ENCODE measurements at regions not wholly inside any gene's neighbourhood (a gene's known extent, or its start where the extent isn't known, plus 50 kb on each side); places are given as distances from the start of the nearest gene placed in this dataset.

DNA sequence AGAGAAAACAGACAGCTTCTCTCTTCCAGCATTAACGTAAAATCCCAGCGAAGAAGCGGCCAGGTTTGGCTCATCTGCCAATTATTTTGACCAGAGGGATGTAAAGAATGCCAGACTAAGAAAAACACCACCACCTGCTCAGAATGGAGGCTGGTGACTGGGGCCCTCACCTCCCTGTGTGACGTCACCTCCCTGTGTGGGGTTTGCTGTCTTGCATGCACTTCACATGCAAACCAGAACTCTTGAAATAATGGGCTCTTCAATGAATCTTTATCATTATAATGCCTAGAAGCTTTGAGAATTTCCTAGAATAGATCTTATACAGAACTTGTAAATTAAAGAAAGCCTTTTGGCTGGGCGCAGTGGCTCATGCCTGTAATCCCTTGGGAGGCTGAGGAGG lies 101.8 kb upstream of the WAC start:
- TF ChIP-seq, protein P1, sequence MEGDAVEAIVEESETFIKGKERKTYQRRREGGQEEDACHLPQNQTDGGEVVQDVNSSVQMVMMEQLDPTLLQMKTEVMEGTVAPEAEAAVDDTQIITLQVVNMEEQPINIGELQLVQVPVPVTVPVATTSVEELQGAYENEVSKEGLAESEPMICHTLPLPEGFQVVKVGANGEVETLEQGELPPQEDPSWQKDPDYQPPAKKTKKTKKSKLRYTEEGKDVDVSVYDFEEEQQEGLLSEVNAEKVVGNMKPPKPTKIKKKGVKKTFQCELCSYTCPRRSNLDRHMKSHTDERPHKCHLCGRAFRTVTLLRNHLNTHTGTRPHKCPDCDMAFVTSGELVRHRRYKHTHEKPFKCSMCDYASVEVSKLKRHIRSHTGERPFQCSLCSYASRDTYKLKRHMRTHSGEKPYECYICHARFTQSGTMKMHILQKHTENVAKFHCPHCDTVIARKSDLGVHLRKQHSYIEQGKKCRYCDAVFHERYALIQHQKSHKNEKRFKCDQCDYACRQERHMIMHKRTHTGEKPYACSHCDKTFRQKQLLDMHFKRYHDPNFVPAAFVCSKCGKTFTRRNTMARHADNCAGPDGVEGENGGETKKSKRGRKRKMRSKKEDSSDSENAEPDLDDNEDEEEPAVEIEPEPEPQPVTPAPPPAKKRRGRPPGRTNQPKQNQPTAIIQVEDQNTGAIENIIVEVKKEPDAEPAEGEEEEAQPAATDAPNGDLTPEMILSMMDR (IDR thresholded peaks at IDR 0.05) = no peak
- no peak for TF ChIP-seq POLR2A (IDR thresholded peaks at IDR 0.05)

All from uterus (tissue), 2 donors.